ENCODE measurements at regions not wholly inside any gene's neighbourhood (a gene's known extent, or its start where the extent isn't known, plus 50 kb on each side); places are given as distances from the start of the nearest gene placed in this dataset.

- ATAC-seq (no peak), DNase-seq (no peak)
- H3K4me1 ChIP-seq (ENCODE audit: control insufficient read depth, insufficient read depth, low read length): no peaks in the 10 kb centered on the region
- no peaks in the 10 kb centered on the region for H3K9me3 ChIP-seq (ENCODE audit: control insufficient read depth, low read length)
- WGBS: 58% methylated on average over 6 of the region's 6 CpGs
- H3K27ac ChIP-seq (ENCODE audit: low read length): no peak overlapping the region
- H3K4me3 ChIP-seq (ENCODE audit: low read length): no peak overlapping the region
- no peaks in the 10 kb centered on the region for H3K27me3 ChIP-seq (ENCODE audit: control insufficient read depth, insufficient read depth)
- intact Hi-C loops (cut with DNase I): no loop called here
Measured at GRCh38 chr10:128973221-128973620, 493.8 kb upstream of the MGMT start.

- no peaks in the 10 kb centered on the region for H3K9me3 ChIP-seq (ENCODE audit: control insufficient read depth, low read length)
- H3K27me3 ChIP-seq (ENCODE audit: control insufficient read depth, insufficient read depth): no peaks in the 10 kb centered on the region
- ATAC-seq (no peak), DNase-seq (no peak)
- H3K4me3 ChIP-seq (ENCODE audit: low read length): no peak overlapping the region
- intact Hi-C loops (cut with DNase I): no loop called here
- H3K27ac ChIP-seq (ENCODE audit: low read length): no peak overlapping the region
- 71% methylated on average over 8 of the region's 8 CpGs for WGBS
- H3K4me1 ChIP-seq (ENCODE audit: control insufficient read depth, insufficient read depth, low read length): no peaks in the 10 kb centered on the region
Measured at GRCh38 chr10:128976856-128977255, 490.2 kb upstream of the MGMT start.

- Histone ChIP-seq H3K27ac (ENCODE audit: low read length) (no peak overlapping the region), H3K4me1 (ENCODE audit: control insufficient read depth, insufficient read depth, low read length) (no peaks in the 10 kb centered on the region), H3K27me3 (ENCODE audit: control insufficient read depth, insufficient read depth) (no peaks in the 10 kb centered on the region), H3K9me3 (ENCODE audit: control insufficient read depth, low read length) (no peaks in the 10 kb centered on the region), H3K4me3 (ENCODE audit: low read length) (no peak overlapping the region)
- WGBS: 93% methylated on average over 10 of the region's 10 CpGs
- intact Hi-C loops (cut with DNase I): no loop called here
- DNase-seq: no peak
- no peak for ATAC-seq
Measured at GRCh38 chr10:128978211-128978610, 488.8 kb upstream of the MGMT start.

- Histone ChIP-seq H3K27ac (ENCODE audit: low read length) (no peak overlapping the region), H3K9me3 (ENCODE audit: control insufficient read depth, low read length) (no peaks in the 10 kb centered on the region), H3K4me3 (ENCODE audit: low read length) (no peak overlapping the region), H3K4me1 (ENCODE audit: control insufficient read depth, insufficient read depth, low read length) (no peaks in the 10 kb centered on the region), H3K27me3 (ENCODE audit: control insufficient read depth, insufficient read depth) (no peaks in the 10 kb centered on the region)
- intact Hi-C loops (cut with DNase I): no loop called here
- ATAC-seq (no peak), DNase-seq (no peak)
- 94% methylated on average over 4 of the region's 4 CpGs for WGBS
Measured at GRCh38 chr10:128979405-128979804, 487.6 kb upstream of the MGMT start.

GRCh38 chr10:128981251-128981650 is 485.8 kb upstream of the MGMT start:
- DNase-seq (no peak), ATAC-seq (no peak)
- Histone ChIP-seq H3K4me3 (ENCODE audit: low read length) (no peak overlapping the region), H3K9me3 (ENCODE audit: control insufficient read depth, low read length) (no peaks in the 10 kb centered on the region), H3K4me1 (ENCODE audit: control insufficient read depth, insufficient read depth, low read length) (no peaks in the 10 kb centered on the region), H3K27me3 (ENCODE audit: control insufficient read depth, insufficient read depth) (no peaks in the 10 kb centered on the region), H3K27ac (ENCODE audit: low read length) (no peak overlapping the region)
- intact Hi-C loops (cut with DNase I): no loop called here
- WGBS: 74% methylated on average over 6 of the region's 6 CpGs

- no peak for ATAC-seq
- H3K27ac ChIP-seq (ENCODE audit: low read length): no peak overlapping the region
- WGBS: 87% methylated on average over 20 of the region's 20 CpGs
- intact Hi-C loops (cut with DNase I): no loop called here
- H3K27me3 ChIP-seq (ENCODE audit: control insufficient read depth, insufficient read depth): no peaks in the 10 kb centered on the region
- no peak overlapping the region for H3K4me3 ChIP-seq (ENCODE audit: low read length)
- H3K4me1 ChIP-seq (ENCODE audit: control insufficient read depth, insufficient read depth, low read length): no peaks in the 10 kb centered on the region
- no peaks in the 10 kb centered on the region for H3K9me3 ChIP-seq (ENCODE audit: control insufficient read depth, low read length)
- DNase-seq: no peak
Measured at GRCh38 chr10:128981881-128982615, 485.0 kb upstream of the MGMT start.

- no peak for ATAC-seq
- Histone ChIP-seq H3K9me3 (ENCODE audit: control insufficient read depth, low read length) (no peaks in the 10 kb centered on the region), H3K27ac (ENCODE audit: low read length) (no peak overlapping the region), H3K27me3 (ENCODE audit: control insufficient read depth, insufficient read depth) (no peaks in the 10 kb centered on the region), H3K4me1 (ENCODE audit: control insufficient read depth, insufficient read depth, low read length) (no peaks in the 10 kb centered on the region), H3K4me3 (ENCODE audit: low read length) (no peak overlapping the region)
- intact Hi-C loops (cut with DNase I): no loop called here
- DNase-seq: no peak
- WGBS: 89% methylated on average over 4 of the region's 4 CpGs
Measured at GRCh38 chr10:128982616-128982915, 484.5 kb upstream of the MGMT start.

GRCh38 chr10:128985036-128985435 is 482.0 kb upstream of the MGMT start:
- Histone ChIP-seq H3K27ac (ENCODE audit: low read length) (no peak overlapping the region), H3K4me1 (ENCODE audit: control insufficient read depth, insufficient read depth, low read length) (no peaks in the 10 kb centered on the region), H3K27me3 (ENCODE audit: control insufficient read depth, insufficient read depth) (no peaks in the 10 kb centered on the region), H3K4me3 (ENCODE audit: low read length) (no peak overlapping the region), H3K9me3 (ENCODE audit: control insufficient read depth, low read length) (no peaks in the 10 kb centered on the region)
- DNase-seq: no peak
- no peak for ATAC-seq
- 50% methylated on average over 1 of the region's 1 CpG for WGBS
- intact Hi-C loops (cut with DNase I): no loop called here

- H3K27ac ChIP-seq (ENCODE audit: low read length): no peak overlapping the region
- H3K4me3 ChIP-seq (ENCODE audit: low read length): no peak overlapping the region
- intact Hi-C loops (cut with DNase I): no loop called here
- WGBS: 85% methylated on average over 17 of the region's 17 CpGs
- ATAC-seq (no peak), DNase-seq (no peak)
- H3K27me3 ChIP-seq (ENCODE audit: control insufficient read depth, insufficient read depth): no peaks in the 10 kb centered on the region
- no peaks in the 10 kb centered on the region for H3K9me3 ChIP-seq (ENCODE audit: control insufficient read depth, low read length)
- no peaks in the 10 kb centered on the region for H3K4me1 ChIP-seq (ENCODE audit: control insufficient read depth, insufficient read depth, low read length)
Measured at GRCh38 chr10:128990986-128991385, 476.1 kb upstream of the MGMT start.

- H3K4me1 ChIP-seq (ENCODE audit: control insufficient read depth, insufficient read depth, low read length): no peaks in the 10 kb centered on the region
- no peaks in the 10 kb centered on the region for H3K9me3 ChIP-seq (ENCODE audit: control insufficient read depth, low read length)
- intact Hi-C loops (cut with DNase I): no loop called here
- no peak overlapping the region for H3K27ac ChIP-seq (ENCODE audit: low read length)
- no peak for ATAC-seq
- DNase-seq: no peak
- WGBS: 60% methylated on average over 5 of the region's 5 CpGs
- no peaks in the 10 kb centered on the region for H3K27me3 ChIP-seq (ENCODE audit: control insufficient read depth, insufficient read depth)
- no peak overlapping the region for H3K4me3 ChIP-seq (ENCODE audit: low read length)
Measured at GRCh38 chr10:128992770-128993169, 474.3 kb upstream of the MGMT start.

GRCh38 chr10:128993443-128993842 is 473.6 kb upstream of the MGMT start:
- DNase-seq: no peak

GRCh38 chr10:128993911-128994538 is 473.0 kb upstream of the MGMT start:
- no peak overlapping the region for H3K4me3 ChIP-seq (ENCODE audit: low read length)
- no peak overlapping the region for H3K27ac ChIP-seq (ENCODE audit: low read length)
- intact Hi-C loops (cut with DNase I): no loop called here
- no peak for ATAC-seq
- no peaks in the 10 kb centered on the region for H3K27me3 ChIP-seq (ENCODE audit: control insufficient read depth, insufficient read depth)
- H3K4me1 ChIP-seq (ENCODE audit: control insufficient read depth, insufficient read depth, low read length): no peaks in the 10 kb centered on the region
- H3K9me3 ChIP-seq (ENCODE audit: control insufficient read depth, low read length): no peaks in the 10 kb centered on the region
- 78% methylated on average over 8 of the region's 8 CpGs for WGBS
- DNase-seq: no peak

More at GRCh38 chr10:128993443-128993842, 473.6 kb upstream of the MGMT start:
- Histone ChIP-seq H3K4me1 (ENCODE audit: control insufficient read depth, insufficient read depth, low read length) (no peaks in the 10 kb centered on the region), H3K9me3 (ENCODE audit: control insufficient read depth, low read length) (no peaks in the 10 kb centered on the region), H3K27ac (ENCODE audit: low read length) (no peak overlapping the region), H3K27me3 (ENCODE audit: control insufficient read depth, insufficient read depth) (no peaks in the 10 kb centered on the region), H3K4me3 (ENCODE audit: low read length) (no peak overlapping the region)
- 92% methylated on average over 8 of the region's 8 CpGs for WGBS
- intact Hi-C loops (cut with DNase I): no loop called here
- ATAC-seq: no peak
